Osteocyte (in vitro differentiated cells): ENCODE measurements at regions not wholly inside any gene's neighbourhood (a gene's known extent, or its start where the extent isn't known, plus 50 kb on each side); places are given as distances from the start of the nearest gene placed in this dataset.

Source experiments
- DNase-seq: peaks from one replicate; pipeline ENCODE4 v3.0.0; 2021; ENCODE audit warnings: mixed read lengths; ENCODE audit not compliant: unreplicated experiment; ENCODE audit errors: extremely low spot score
- H3K27ac Mint-ChIP-seq: one replicate; pipeline ENCODE4 v1.8.0; 2021; ENCODE audit warnings: mild to moderate bottlenecking, mixed read lengths; ENCODE audit not compliant: unreplicated experiment
- H3K27me3 Mint-ChIP-seq: one replicate; pipeline ENCODE4 v1.8.0; 2021; ENCODE audit warnings: mixed read lengths; ENCODE audit not compliant: unreplicated experiment
- H3K36me3 Mint-ChIP-seq: one replicate; pipeline ENCODE4 v1.8.0; 2021; ENCODE audit warnings: mixed read lengths; ENCODE audit not compliant: unreplicated experiment
- H3K4me1 Mint-ChIP-seq: one replicate; pipeline ENCODE4 v1.8.0; 2021; ENCODE audit warnings: mixed read lengths; ENCODE audit not compliant: unreplicated experiment
- H3K4me3 Mint-ChIP-seq: one replicate; pipeline ENCODE4 v1.8.0; 2021; ENCODE audit warnings: mild to moderate bottlenecking, moderate library complexity, mixed read lengths; ENCODE audit not compliant: unreplicated experiment
- H3K9me3 Mint-ChIP-seq: one replicate; pipeline ENCODE4 v1.8.0; 2021; ENCODE audit warnings: mixed read lengths; ENCODE audit not compliant: unreplicated experiment
- TF ChIP-seq, protein P1 (sequence below): fragments of 200-600 bp; sonication (generic); IDR thresholded peaks from 2 replicates; pipeline ENCODE4 v1.5.0; 2021; ENCODE audit warnings: antibody characterized with exemption, mild to moderate bottlenecking, moderate library complexity

DNA sequence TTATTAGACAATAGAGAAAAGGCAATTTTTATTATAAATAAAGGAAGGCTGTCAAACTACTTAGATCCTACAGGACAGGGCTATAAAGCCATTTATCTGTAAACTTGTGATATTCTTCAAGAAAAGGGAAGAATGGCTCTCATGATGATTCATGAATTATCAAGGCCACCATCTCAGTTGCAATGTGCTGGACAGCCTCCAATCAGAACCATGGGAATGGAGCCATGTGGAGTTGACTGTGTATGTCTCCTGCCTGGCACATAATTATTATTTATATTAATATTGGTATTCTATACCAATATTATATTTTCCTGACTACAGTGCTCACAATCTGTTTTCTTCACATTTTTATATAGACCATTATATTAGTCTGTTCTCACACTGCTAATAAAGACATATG, 560.5 kb upstream of the MIR17HG start:
- H3K27ac Mint-ChIP-seq: no peak overlapping the region
- H3K4me3 Mint-ChIP-seq: no peak overlapping the region
- no peaks in the 10 kb centered on the region for H3K36me3 Mint-ChIP-seq
- no peak for DNase-seq
- peaks cover 3% of the 10 kb centered on the region for H3K27me3 Mint-ChIP-seq
- no peaks in the 10 kb centered on the region for H3K9me3 Mint-ChIP-seq
- no peaks in the 10 kb centered on the region for H3K4me1 Mint-ChIP-seq
- TF ChIP-seq, protein P1, sequence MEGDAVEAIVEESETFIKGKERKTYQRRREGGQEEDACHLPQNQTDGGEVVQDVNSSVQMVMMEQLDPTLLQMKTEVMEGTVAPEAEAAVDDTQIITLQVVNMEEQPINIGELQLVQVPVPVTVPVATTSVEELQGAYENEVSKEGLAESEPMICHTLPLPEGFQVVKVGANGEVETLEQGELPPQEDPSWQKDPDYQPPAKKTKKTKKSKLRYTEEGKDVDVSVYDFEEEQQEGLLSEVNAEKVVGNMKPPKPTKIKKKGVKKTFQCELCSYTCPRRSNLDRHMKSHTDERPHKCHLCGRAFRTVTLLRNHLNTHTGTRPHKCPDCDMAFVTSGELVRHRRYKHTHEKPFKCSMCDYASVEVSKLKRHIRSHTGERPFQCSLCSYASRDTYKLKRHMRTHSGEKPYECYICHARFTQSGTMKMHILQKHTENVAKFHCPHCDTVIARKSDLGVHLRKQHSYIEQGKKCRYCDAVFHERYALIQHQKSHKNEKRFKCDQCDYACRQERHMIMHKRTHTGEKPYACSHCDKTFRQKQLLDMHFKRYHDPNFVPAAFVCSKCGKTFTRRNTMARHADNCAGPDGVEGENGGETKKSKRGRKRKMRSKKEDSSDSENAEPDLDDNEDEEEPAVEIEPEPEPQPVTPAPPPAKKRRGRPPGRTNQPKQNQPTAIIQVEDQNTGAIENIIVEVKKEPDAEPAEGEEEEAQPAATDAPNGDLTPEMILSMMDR: no peak

DNA sequence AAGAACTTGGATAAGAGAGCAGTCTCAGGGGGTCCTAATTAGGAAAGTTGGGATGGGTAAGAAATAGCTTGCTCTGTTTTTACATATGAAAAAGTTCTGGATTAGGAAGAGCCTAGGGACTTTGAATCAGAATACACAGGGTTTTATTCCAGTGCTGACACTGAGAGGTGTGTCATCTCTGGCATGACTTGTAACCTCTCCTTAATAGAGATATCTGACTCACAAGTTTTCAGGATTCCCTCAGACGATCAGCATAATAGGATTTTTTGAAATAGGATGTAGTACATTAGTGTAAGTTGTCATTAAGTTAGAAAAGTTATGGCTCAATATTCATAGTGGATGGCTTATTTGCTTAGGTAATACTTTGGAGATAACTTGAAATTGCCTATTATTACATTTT, 555.2 kb upstream of the MIR17HG start:
- TF ChIP-seq, protein P1: no peak
- Mint-ChIP-seq H3K36me3 (no peaks in the 10 kb centered on the region), H3K27me3 (peaks cover 2% of the 10 kb centered on the region), H3K4me3 (no peak overlapping the region), H3K4me1 (no peaks in the 10 kb centered on the region), H3K27ac (no peak overlapping the region), H3K9me3 (no peaks in the 10 kb centered on the region)
- no peak for DNase-seq

DNA sequence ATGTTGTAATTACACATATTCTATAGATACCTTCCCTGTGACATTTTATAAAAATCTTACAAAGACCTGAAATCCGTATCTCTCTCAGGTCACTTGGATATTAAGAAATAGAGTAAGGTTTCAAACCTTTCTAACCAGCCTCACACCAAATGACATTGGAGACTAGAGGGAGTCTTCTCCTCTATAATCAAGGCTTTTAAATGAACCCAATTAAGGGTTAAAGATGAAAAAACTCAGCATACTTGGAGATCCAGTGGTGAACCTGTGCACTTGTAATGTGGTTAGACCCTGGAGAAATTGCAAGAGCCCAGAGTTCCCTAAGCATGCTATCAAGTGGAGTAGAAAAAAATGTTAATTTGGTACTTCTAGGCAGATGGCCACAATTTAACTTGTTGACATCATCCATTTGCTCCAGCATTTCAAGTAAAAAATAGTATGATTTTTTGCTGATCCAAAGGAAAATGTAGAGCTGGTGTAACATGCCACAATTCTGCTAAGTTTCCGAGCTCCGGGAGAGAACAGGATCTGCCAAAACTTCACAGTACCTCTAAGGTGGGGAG, 554.1 kb upstream of the MIR17HG start:
- no peaks in the 10 kb centered on the region for H3K36me3 Mint-ChIP-seq
- no peaks in the 10 kb centered on the region for H3K9me3 Mint-ChIP-seq
- no peak overlapping the region for H3K27ac Mint-ChIP-seq
- no peaks in the 10 kb centered on the region for H3K4me1 Mint-ChIP-seq
- no peak for DNase-seq
- H3K4me3 Mint-ChIP-seq: no peak overlapping the region
- TF ChIP-seq, protein P1: no peak
- peaks cover 2% of the 10 kb centered on the region for H3K27me3 Mint-ChIP-seq

DNA sequence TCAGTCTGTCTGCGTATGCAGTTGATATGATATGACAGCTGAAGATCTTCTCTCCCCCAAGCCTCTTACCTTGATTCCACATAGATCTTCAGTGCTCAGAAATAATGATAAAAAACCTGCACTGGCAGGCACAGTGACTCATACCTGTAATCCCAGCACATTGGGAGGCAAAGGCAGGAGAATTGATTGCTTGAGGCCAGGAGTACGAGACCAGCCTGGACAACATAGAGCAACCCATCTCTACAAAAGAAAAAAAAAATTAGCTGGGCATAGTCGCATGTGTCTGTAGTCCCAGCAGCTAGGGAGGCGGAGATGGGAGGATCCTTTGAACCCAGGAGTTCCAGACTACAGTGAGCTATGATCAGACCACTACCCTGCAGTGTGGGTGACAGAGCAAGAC, 551.0 kb upstream of the MIR17HG start:
- no peak overlapping the region for H3K4me3 Mint-ChIP-seq
- DNase-seq: no peak
- H3K27me3 Mint-ChIP-seq: peaks cover 2% of the 10 kb centered on the region
- no peak overlapping the region for H3K27ac Mint-ChIP-seq
- no peaks in the 10 kb centered on the region for H3K9me3 Mint-ChIP-seq
- no peaks in the 10 kb centered on the region for H3K4me1 Mint-ChIP-seq
- H3K36me3 Mint-ChIP-seq: no peaks in the 10 kb centered on the region
- TF ChIP-seq, protein P1: no peak

DNA sequence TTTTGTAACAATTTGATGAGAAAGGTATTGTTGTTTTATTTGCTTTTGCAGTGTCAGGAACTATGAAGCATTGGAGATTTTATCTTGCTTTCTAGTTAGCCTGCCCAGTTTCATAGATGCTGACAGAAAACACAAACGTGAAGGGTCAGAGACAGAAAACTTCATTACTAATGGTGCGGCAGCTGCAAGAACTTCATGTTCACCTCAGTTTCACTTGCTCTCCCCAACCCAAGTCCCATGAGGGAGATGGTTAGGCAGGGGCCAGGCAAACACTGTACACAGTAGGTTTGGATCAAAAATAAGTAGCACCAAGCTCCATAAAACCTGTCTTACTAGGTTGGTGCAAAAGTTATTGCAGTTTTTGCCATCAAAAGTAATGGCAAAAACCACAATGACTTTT, 550.2 kb upstream of the MIR17HG start:
- Mint-ChIP-seq H3K4me3 (no peak overlapping the region), H3K27ac (no peak overlapping the region), H3K4me1 (no peaks in the 10 kb centered on the region), H3K9me3 (no peaks in the 10 kb centered on the region), H3K27me3 (peaks cover 2% of the 10 kb centered on the region), H3K36me3 (no peaks in the 10 kb centered on the region)
- TF ChIP-seq, protein P1: no peak
- no peak for DNase-seq
